ENCODE measurements at regions not wholly inside any gene's neighbourhood (a gene's known extent, or its start where the extent isn't known, plus 50 kb on each side); places are given as distances from the start of the nearest gene placed in this dataset.

GRCh38 chr4:127236889-127237288 is 395.9 kb upstream of the INTU start:
- no peak for TF ChIP-seq CTCF (IDR thresholded peaks at IDR 0.05 in 4 of 5, conservative IDR thresholded peaks at IDR 0.05 in 1 of 5)
- no peak for TF ChIP-seq POLR2A (IDR thresholded peaks at IDR 0.05)
